Keratinocyte (primary cell): ENCODE measurements at regions not wholly inside any gene's neighbourhood (a gene's known extent, or its start where the extent isn't known, plus 50 kb on each side); places are given as distances from the start of the nearest gene placed in this dataset.
"Not testable (repeated sequence)": the region's sequence is repeated elsewhere in the genome, so short reads cannot be mapped to it uniquely, and the experiment has no call there.

ENCODE experiments used
- DNase-seq: peaks from one replicate; pipeline ENCODE4 v3.0.0-alpha.2; 2011; ENCODE audit warnings: low read depth, missing footprints, low spot score
- FAIRE-seq: peaks from 2 replicates; lab custom pipeline; 2011; peaks lifted over from hg19 to GRCh38; lab: Jason Lieb, UNC
- H2AFZ ChIP-seq: 2 replicates; pipeline ENCODE4 v1.6.0; 2012; ENCODE audit warnings: low read length, control low read depth, inconsistent platforms; ENCODE audit not compliant: control insufficient read depth
- H3K27ac ChIP-seq: 2 replicates; pipeline ENCODE4 v1.5.1; 2011; ENCODE audit warnings: low read length; ENCODE audit not compliant: control insufficient read depth, insufficient read depth
- H3K27me3 ChIP-seq: 3 replicates; pipeline ENCODE4 v1.6.0; 2011; ENCODE audit warnings: low read length; ENCODE audit not compliant: control insufficient read depth, insufficient read depth; ENCODE audit errors: extremely low read depth
- H3K36me3 ChIP-seq, 2 experiments: 2 replicates in 1 of 2; 3 replicates in 1 of 2; pipeline ENCODE4 v1.5.1; 2011; ENCODE audit warnings: low read length in 2 of 2, mild to moderate bottlenecking in 1 of 2; ENCODE audit not compliant: control insufficient read depth in 2 of 2, insufficient read depth in 2 of 2; ENCODE audit errors: extremely low read depth in 1 of 2
- H3K4me1 ChIP-seq: 3 replicates; pipeline ENCODE4 v1.5.1; 2011; ENCODE audit warnings: low read length; ENCODE audit not compliant: control insufficient read depth, insufficient read depth; ENCODE audit errors: extremely low read depth
- H3K4me2 ChIP-seq: 3 replicates; pipeline ENCODE4 v1.6.0; 2011; ENCODE audit warnings: low read depth, low read length; ENCODE audit not compliant: control insufficient read depth, insufficient read depth; ENCODE audit errors: extremely low read depth
- H3K4me3 ChIP-seq, 3 experiments: fragments of 200-600 bp in 1 of 3; sonication (generic) in 1 of 3; 2 replicates in 2 of 3; 3 replicates in 1 of 3; pipeline ENCODE4 v1.5.1; 2011 to 2016; ENCODE audit warnings: low read length in 3 of 3, mild to moderate bottlenecking in 3 of 3, control low read depth in 2 of 3, inconsistent platforms in 1 of 3, low read depth in 1 of 3, mixed read lengths in 1 of 3, mixed run types in 1 of 3, moderate library complexity in 1 of 3; ENCODE audit not compliant: control insufficient read depth in 2 of 3, insufficient read depth in 2 of 3; ENCODE audit errors: extremely low read depth in 1 of 3
- H3K79me2 ChIP-seq: 2 replicates; pipeline ENCODE4 v1.6.0; 2012; ENCODE audit warnings: low read length; ENCODE audit not compliant: control insufficient read depth, insufficient read depth
- H3K9ac ChIP-seq: 3 replicates; pipeline ENCODE4 v1.6.0; 2011; ENCODE audit warnings: low read length; ENCODE audit not compliant: control insufficient read depth, insufficient read depth; ENCODE audit errors: extremely low read depth
- H3K9me1 ChIP-seq: 3 replicates; pipeline ENCODE4 v1.6.0; 2011; ENCODE audit warnings: low read length; ENCODE audit not compliant: control insufficient read depth, insufficient read depth; ENCODE audit errors: extremely low read depth
- H3K9me3 ChIP-seq: 2 replicates; pipeline ENCODE4 v1.5.1; 2012; ENCODE audit warnings: low read depth, low read length; ENCODE audit not compliant: control insufficient read depth
- H4K20me1 ChIP-seq: 3 replicates; pipeline ENCODE4 v1.6.0; 2011; ENCODE audit warnings: low read length; ENCODE audit not compliant: control insufficient read depth, insufficient read depth; ENCODE audit errors: extremely low read depth
- EZH2 ChIP-seq: IDR thresholded peaks from one replicate; pipeline ENCODE4 v1.6.1; 2012; ENCODE audit warnings: inconsistent platforms, mild to moderate bottlenecking, low read length, moderate library complexity
- dilution Hi-C: fragments of 300-500 bp; cut with MboI; formaldehyde crosslinking; loops from one replicate; pipeline ENCODE4 v1.7.0; 2020; ENCODE audit warnings: low sequenced_read_pairs; ENCODE audit not compliant: extremely low pct_ligation_motif_present
- TF ChIP-seq, protein P1 (sequence below), 3 experiments: IDR thresholded peaks in 1 of 3; conservative IDR thresholded peaks in 1 of 3; optimal IDR thresholded peaks in 1 of 3; 2 replicates in 2 of 3; 3 replicates in 1 of 3; pipeline versions ENCODE3 to v1.5.1; 2011; ENCODE audit warnings: low read length in 3 of 3, mild to moderate bottlenecking in 3 of 3, moderate library complexity in 2 of 3, control low read depth in 1 of 3, inconsistent platforms in 1 of 3; ENCODE audit not compliant: insufficient read depth in 2 of 3; ENCODE audit errors: extremely low read depth in 1 of 3

DNA sequence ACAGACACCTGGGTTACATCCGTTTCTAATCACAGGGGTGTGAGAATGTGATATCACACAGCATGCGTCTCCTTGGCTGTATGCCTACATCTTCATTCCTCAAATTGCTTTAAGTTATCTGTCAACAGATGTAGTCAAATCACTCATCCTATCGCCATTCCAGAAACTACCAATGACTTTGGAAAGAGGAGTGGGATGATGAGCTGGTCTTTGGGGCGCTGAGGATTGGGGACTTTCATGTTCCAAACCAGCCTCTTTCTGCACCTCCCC lies 104.8 kb downstream of the NAV1 start:
- peaks cover 13% of the 10 kb centered on the region for H3K27me3 ChIP-seq
- H3K4me2 ChIP-seq = no peak overlapping the region
- H3K9me3 ChIP-seq = no peaks in the 10 kb centered on the region
- H3K79me2 ChIP-seq = no peaks in the 10 kb centered on the region
- no peaks in the 10 kb centered on the region for H3K9me1 ChIP-seq
- no peak overlapping the region for H3K4me3 ChIP-seq
- no peak overlapping the region for H3K9ac ChIP-seq
- H3K27ac ChIP-seq = no peak overlapping the region
- H3K4me1 ChIP-seq = peaks cover under 1% of the 10 kb centered on the region
- H2AFZ ChIP-seq = no peak overlapping the region
- FAIRE-seq = no peak
- dilution Hi-C loops = no loop called here
- TF ChIP-seq, protein P1, sequence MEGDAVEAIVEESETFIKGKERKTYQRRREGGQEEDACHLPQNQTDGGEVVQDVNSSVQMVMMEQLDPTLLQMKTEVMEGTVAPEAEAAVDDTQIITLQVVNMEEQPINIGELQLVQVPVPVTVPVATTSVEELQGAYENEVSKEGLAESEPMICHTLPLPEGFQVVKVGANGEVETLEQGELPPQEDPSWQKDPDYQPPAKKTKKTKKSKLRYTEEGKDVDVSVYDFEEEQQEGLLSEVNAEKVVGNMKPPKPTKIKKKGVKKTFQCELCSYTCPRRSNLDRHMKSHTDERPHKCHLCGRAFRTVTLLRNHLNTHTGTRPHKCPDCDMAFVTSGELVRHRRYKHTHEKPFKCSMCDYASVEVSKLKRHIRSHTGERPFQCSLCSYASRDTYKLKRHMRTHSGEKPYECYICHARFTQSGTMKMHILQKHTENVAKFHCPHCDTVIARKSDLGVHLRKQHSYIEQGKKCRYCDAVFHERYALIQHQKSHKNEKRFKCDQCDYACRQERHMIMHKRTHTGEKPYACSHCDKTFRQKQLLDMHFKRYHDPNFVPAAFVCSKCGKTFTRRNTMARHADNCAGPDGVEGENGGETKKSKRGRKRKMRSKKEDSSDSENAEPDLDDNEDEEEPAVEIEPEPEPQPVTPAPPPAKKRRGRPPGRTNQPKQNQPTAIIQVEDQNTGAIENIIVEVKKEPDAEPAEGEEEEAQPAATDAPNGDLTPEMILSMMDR (optimal IDR thresholded peaks at IDR 0.05 in 1 of 3, IDR thresholded peaks at IDR 0.05 in 1 of 3, conservative IDR thresholded peaks at IDR 0.05 in 1 of 3; ENCODE audit: extremely low read depth in 1 of 3, insufficient read depth in 2 of 3, low read length in 3 of 3) = no peak
- no peak for TF ChIP-seq EZH2
- H3K36me3 ChIP-seq = no peaks in the 10 kb centered on the region
- no peak for DNase-seq
- H4K20me1 ChIP-seq = no peaks in the 10 kb centered on the region

DNA sequence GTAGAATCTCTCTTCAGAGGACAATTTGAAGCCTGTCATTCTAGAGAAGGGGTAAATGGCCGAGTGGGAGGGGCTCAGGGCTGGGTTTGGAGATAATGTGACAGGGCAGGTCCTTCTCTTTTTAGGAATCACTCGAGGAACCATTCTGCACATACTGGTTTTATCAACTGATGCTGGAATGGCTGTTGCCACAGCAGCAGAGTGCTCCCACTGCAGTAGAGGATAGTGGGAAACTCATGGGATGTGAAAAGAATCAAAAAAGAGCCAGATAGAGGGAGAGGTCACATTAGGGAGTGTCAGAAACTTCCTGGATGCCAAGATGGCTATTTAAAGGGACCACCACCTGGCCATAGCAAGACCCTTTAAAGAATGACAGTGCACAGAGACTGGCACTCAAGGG lies 105.3 kb downstream of the NAV1 start:
- TF ChIP-seq, protein P1 (optimal IDR thresholded peaks at IDR 0.05 in 1 of 3, IDR thresholded peaks at IDR 0.05 in 1 of 3, conservative IDR thresholded peaks at IDR 0.05 in 1 of 3; ENCODE audit: extremely low read depth in 1 of 3, insufficient read depth in 2 of 3, low read length in 3 of 3) = no peak
- TF ChIP-seq EZH2 = no peak
- H3K27ac ChIP-seq = no peak overlapping the region
- no peak overlapping the region for H3K4me3 ChIP-seq
- no peaks in the 10 kb centered on the region for H3K9me3 ChIP-seq
- no peaks in the 10 kb centered on the region for H3K36me3 ChIP-seq
- no peaks in the 10 kb centered on the region for H4K20me1 ChIP-seq
- H3K4me1 ChIP-seq = peaks cover 5% of the 10 kb centered on the region
- H3K79me2 ChIP-seq = no peaks in the 10 kb centered on the region
- no peak overlapping the region for H3K9ac ChIP-seq
- H2AFZ ChIP-seq = no peak overlapping the region
- dilution Hi-C loops = no loop called here
- peaks cover 17% of the 10 kb centered on the region for H3K27me3 ChIP-seq
- FAIRE-seq = no peak
- H3K4me2 ChIP-seq = no peak overlapping the region
- H3K9me1 ChIP-seq = no peaks in the 10 kb centered on the region
- no peak for DNase-seq

DNA sequence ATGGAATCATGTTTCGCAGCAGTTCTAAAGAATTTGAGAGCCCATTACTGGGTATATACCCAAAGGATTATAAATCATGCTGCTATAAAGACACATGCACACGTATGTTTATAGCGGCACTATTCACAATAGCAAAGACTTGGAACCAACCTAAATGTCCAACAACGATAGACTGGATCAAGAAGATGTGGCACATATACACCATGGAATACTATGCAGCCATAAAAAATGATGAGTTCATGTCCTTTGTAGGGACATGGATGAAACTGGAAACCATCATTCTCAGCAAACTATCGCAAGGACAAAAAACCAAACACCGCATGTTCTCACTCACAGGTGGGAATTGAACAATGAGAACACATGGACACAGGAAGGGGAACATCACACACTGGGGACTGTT lies 106.1 kb downstream of the NAV1 start:
- dilution Hi-C loops, H3K27ac ChIP-seq, H3K4me3 ChIP-seq, FAIRE-seq, H4K20me1 ChIP-seq, H3K9me3 ChIP-seq, H3K36me3 ChIP-seq, H3K79me2 ChIP-seq, H2AFZ ChIP-seq, H3K9me1 ChIP-seq, DNase-seq, H3K9ac ChIP-seq, H3K4me2 ChIP-seq, H3K4me1 ChIP-seq: not testable (repeated sequence)
- peaks cover 23% of the 10 kb centered on the region for H3K27me3 ChIP-seq
